Glutamatergic neuron (in vitro differentiated cells): ENCODE measurements at regions not wholly inside any gene's neighbourhood (a gene's known extent, or its start where the extent isn't known, plus 50 kb on each side); places are given as distances from the start of the nearest gene placed in this dataset.

Experiments
- DNase-seq: peaks from one replicate; pipeline ENCODE4 v3.0.0; 2022
- H3K27ac Mint-ChIP-seq: one replicate; pipeline ENCODE4 v1.8.0; 2020; ENCODE audit warnings: mild to moderate bottlenecking, mixed read lengths, inconsistent platforms; ENCODE audit not compliant: unreplicated experiment
- H3K27me3 Mint-ChIP-seq: one replicate; pipeline ENCODE4 v1.8.0; 2020; ENCODE audit warnings: mild to moderate bottlenecking, moderate library complexity, mixed read lengths, inconsistent platforms; ENCODE audit not compliant: unreplicated experiment
- H3K36me3 Mint-ChIP-seq: one replicate; pipeline ENCODE4 v1.8.0; 2020; ENCODE audit warnings: mild to moderate bottlenecking, mixed read lengths, inconsistent platforms; ENCODE audit not compliant: unreplicated experiment
- H3K4me1 Mint-ChIP-seq: one replicate; pipeline ENCODE4 v1.8.0; 2020; ENCODE audit warnings: mild to moderate bottlenecking, low read depth, mixed read lengths, inconsistent platforms; ENCODE audit not compliant: unreplicated experiment
- H3K4me3 Mint-ChIP-seq: one replicate; pipeline ENCODE4 v1.8.0; 2020; ENCODE audit warnings: mild to moderate bottlenecking, mixed read lengths, inconsistent platforms; ENCODE audit not compliant: unreplicated experiment
- H3K9me3 Mint-ChIP-seq: one replicate; pipeline ENCODE4 v1.8.0; 2020; ENCODE audit warnings: mild to moderate bottlenecking, moderate library complexity, mixed read lengths, inconsistent platforms; ENCODE audit not compliant: unreplicated experiment
- TF ChIP-seq, protein P1 (sequence below): fragments of 200-600 bp; sonication (generic); IDR thresholded peaks from one replicate; pipeline ENCODE4 v1.5.0; 2021; ENCODE audit not compliant: partially characterized antibody, unreplicated experiment

DNA sequence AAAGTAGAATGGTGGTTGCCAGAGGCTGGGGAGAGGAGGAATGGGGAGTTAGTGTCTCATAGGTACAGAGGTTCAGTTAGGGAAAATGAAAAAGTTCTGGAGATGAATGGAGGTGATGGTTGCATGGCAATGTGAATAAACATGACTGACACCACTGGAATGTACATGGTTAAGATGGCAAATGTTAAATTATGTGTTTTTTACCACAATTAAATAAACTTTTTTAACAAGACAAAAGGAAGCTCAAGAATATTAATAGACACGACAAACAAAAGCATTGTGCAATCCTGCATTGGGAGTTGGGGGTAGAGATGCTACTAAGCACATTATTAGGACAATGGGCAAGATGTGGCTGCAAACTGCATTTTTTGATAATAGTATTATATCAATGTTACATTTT is 147.7 kb downstream of the TWIST2 start:
- Mint-ChIP-seq H3K36me3 (peaks cover 8% of the 10 kb centered on the region), H3K27me3 (no peaks in the 10 kb centered on the region), H3K4me3 (no peak overlapping the region), H3K4me1 (no peaks in the 10 kb centered on the region), H3K9me3 (no peaks in the 10 kb centered on the region), H3K27ac (no peak overlapping the region)
- no peak for DNase-seq
- TF ChIP-seq, protein P1, sequence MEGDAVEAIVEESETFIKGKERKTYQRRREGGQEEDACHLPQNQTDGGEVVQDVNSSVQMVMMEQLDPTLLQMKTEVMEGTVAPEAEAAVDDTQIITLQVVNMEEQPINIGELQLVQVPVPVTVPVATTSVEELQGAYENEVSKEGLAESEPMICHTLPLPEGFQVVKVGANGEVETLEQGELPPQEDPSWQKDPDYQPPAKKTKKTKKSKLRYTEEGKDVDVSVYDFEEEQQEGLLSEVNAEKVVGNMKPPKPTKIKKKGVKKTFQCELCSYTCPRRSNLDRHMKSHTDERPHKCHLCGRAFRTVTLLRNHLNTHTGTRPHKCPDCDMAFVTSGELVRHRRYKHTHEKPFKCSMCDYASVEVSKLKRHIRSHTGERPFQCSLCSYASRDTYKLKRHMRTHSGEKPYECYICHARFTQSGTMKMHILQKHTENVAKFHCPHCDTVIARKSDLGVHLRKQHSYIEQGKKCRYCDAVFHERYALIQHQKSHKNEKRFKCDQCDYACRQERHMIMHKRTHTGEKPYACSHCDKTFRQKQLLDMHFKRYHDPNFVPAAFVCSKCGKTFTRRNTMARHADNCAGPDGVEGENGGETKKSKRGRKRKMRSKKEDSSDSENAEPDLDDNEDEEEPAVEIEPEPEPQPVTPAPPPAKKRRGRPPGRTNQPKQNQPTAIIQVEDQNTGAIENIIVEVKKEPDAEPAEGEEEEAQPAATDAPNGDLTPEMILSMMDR = no peak

DNA sequence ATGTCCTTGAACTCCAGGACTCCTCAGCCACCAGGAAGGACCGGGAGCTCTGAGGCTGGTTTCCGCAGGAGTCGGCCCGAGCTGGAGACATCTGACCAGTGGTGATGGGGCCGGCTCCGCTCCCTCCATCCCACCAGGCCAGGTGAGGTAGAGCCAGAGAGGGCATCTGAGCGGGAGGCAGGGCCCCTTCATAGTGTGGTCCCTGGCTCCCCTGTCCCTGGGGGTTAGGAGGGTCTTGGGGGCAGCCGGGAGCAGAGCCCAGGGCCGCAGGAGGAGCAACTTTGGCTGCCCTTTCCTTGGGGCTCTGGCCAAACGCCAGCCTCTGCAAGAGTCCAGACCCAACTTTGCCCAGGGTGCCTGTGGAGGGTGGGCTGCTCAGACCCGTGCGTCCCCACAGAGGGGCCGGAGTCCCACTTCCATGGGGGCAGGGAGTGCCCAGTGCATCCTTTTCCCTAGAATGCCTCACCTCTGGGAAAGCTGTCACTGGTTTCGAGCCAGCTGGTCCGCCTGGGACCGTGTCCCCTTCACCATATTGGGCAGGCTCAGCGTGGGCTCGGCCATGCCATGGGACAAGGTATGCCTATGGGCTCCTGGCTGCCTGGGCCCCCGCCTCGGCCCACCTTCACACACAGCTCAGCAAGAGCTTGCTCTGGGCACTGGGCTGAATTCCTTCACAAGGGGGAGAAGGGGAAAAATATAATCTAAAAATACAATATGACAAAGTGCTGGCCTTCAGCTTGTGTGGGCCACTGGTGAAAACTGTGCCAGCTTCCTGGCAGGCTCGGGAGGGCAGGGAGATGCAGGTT is 148.6 kb downstream of the TWIST2 start:
- Mint-ChIP-seq H3K9me3 (no peaks in the 10 kb centered on the region), H3K27ac (no peak overlapping the region), H3K4me3 (no peak overlapping the region), H3K4me1 (no peaks in the 10 kb centered on the region), H3K27me3 (no peaks in the 10 kb centered on the region), H3K36me3 (peaks cover 11% of the 10 kb centered on the region)
- TF ChIP-seq, protein P1 = no peak
- DNase-seq = no peak

DNA sequence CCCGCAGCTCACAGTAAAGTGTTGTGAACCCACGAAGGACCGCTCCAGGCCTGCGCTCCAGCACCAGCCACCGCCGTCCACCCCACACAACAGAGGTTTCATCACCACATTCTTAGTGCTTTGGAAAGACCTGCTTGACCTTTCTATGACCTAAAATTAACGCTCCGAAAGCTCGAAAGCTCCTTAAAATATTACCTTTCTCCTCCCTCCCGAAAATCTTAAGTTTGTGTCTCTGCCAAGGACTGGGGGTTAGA is 149.2 kb downstream of the TWIST2 start:
- TF ChIP-seq, protein P1 = no peak
- DNase-seq = no peak
- Mint-ChIP-seq H3K4me3 (no peak overlapping the region), H3K4me1 (no peaks in the 10 kb centered on the region), H3K27ac (no peak overlapping the region), H3K27me3 (no peaks in the 10 kb centered on the region), H3K9me3 (peaks cover 2% of the 10 kb centered on the region), H3K36me3 (peaks cover 16% of the 10 kb centered on the region)

DNA sequence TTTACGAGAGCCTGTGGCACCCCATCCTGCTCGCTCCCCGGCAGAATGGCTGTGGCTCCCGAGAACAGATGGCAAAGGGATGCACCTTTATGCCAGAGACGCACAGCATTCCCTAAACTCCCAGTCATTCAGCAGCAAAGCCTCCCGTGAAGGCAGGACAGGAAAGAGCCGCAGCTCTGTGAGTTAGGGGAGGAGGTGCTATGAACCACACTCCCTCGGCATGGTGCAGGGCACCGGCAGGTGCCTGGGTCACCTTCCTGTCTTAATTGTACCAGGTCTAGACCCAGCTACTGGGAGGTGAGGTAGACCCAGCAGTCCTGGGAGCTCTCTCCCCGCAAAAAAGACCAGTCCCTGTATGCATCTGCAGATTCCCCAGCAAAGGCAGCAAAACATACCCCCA is 149.8 kb downstream of the TWIST2 start:
- TF ChIP-seq, protein P1 = no peak
- H3K27me3 Mint-ChIP-seq = no peaks in the 10 kb centered on the region
- H3K9me3 Mint-ChIP-seq = peaks cover 2% of the 10 kb centered on the region
- DNase-seq = no peak
- H3K27ac Mint-ChIP-seq = no peak overlapping the region
- no peak overlapping the region for H3K4me3 Mint-ChIP-seq
- peaks cover 20% of the 10 kb centered on the region for H3K36me3 Mint-ChIP-seq
- no peaks in the 10 kb centered on the region for H3K4me1 Mint-ChIP-seq
